MG63 (cell line): ENCODE measurements at regions not wholly inside any gene's neighbourhood (a gene's known extent, or its start where the extent isn't known, plus 50 kb on each side); places are given as distances from the start of the nearest gene placed in this dataset.

ENCODE experiments used
- DNase-seq: peaks from one replicate; pipeline ENCODE4 v3.0.0-alpha.2; 2020
- H3K27me3 ChIP-seq: fragments of 250-450 bp; sonication (Bioruptor Pico); 2 replicates; pipeline ENCODE4 v1.5.1; 2020; ENCODE audit warnings: mild to moderate bottlenecking, moderate library complexity
- H3K36me3 ChIP-seq: fragments of 250-450 bp; sonication (Bioruptor Pico); 2 replicates; pipeline ENCODE4 v1.5.1; 2020; ENCODE audit warnings: mild to moderate bottlenecking, moderate library complexity
- H3K4me3 ChIP-seq: fragments of 250-450 bp; sonication (Bioruptor Pico); 2 replicates; pipeline ENCODE4 v1.5.1; 2020; ENCODE audit warnings: mild to moderate bottlenecking, moderate library complexity
- H3K9me3 ChIP-seq: fragments of 250-450 bp; sonication (Bioruptor Pico); 2 replicates; pipeline ENCODE4 v1.5.1; 2020; ENCODE audit warnings: mild to moderate bottlenecking, moderate library complexity

GRCh38 chr22:49137206-49137840 is 690.4 kb downstream of the BRD1 start:
- H3K9me3 ChIP-seq, result no peaks in the 10 kb centered on the region
- no peak overlapping the region for H3K4me3 ChIP-seq
- DNase-seq, result no peak
- H3K36me3 ChIP-seq, result no peaks in the 10 kb centered on the region
- peaks cover 3% of the 10 kb centered on the region for H3K27me3 ChIP-seq

GRCh38 chr22:49136816-49137180 is 690.9 kb downstream of the BRD1 start:
- Histone ChIP-seq H3K4me3 (no peak overlapping the region), H3K9me3 (no peaks in the 10 kb centered on the region), H3K27me3 (peaks cover 8% of the 10 kb centered on the region), H3K36me3 (no peaks in the 10 kb centered on the region)
- DNase-seq, result no peak

- Histone ChIP-seq H3K9me3 (no peaks in the 10 kb centered on the region), H3K4me3 (no peak overlapping the region), H3K27me3 (peaks cover 13% of the 10 kb centered on the region), H3K36me3 (no peaks in the 10 kb centered on the region)
- DNase-seq, result no peak
These were observed 691.4 kb downstream of the BRD1 start for GRCh38 chr22:49136041-49136815.

GRCh38 chr22:49134076-49134475 is 693.6 kb downstream of the BRD1 start:
- Histone ChIP-seq H3K9me3 (no peaks in the 10 kb centered on the region), H3K27me3 (peaks cover 27% of the 10 kb centered on the region), H3K4me3 (no peak overlapping the region), H3K36me3 (no peaks in the 10 kb centered on the region)
- DNase-seq, result no peak

- Histone ChIP-seq H3K4me3 (no peak overlapping the region), H3K9me3 (no peaks in the 10 kb centered on the region), H3K27me3 (peaks cover 27% of the 10 kb centered on the region), H3K36me3 (no peaks in the 10 kb centered on the region)
- no peak for DNase-seq
These were observed 694.1 kb downstream of the BRD1 start for GRCh38 chr22:49133541-49133940.

GRCh38 chr22:49132009-49132408 is 695.7 kb downstream of the BRD1 start:
- no peaks in the 10 kb centered on the region for H3K36me3 ChIP-seq
- no peak for DNase-seq
- peaks cover 29% of the 10 kb centered on the region for H3K27me3 ChIP-seq
- no peak overlapping the region for H3K4me3 ChIP-seq
- no peaks in the 10 kb centered on the region for H3K9me3 ChIP-seq

- no peaks in the 10 kb centered on the region for H3K9me3 ChIP-seq
- DNase-seq, result no peak
- no peaks in the 10 kb centered on the region for H3K36me3 ChIP-seq
- no peak overlapping the region for H3K4me3 ChIP-seq
- H3K27me3 ChIP-seq, result peaks cover 27% of the 10 kb centered on the region
These were observed 697.9 kb downstream of the BRD1 start for GRCh38 chr22:49129736-49130135.

GRCh38 chr22:49128874-49129273 is 698.8 kb downstream of the BRD1 start:
- DNase-seq, result no peak
- Histone ChIP-seq H3K36me3 (no peaks in the 10 kb centered on the region), H3K27me3 (peaks cover 27% of the 10 kb centered on the region)

GRCh38 chr22:49124608-49125007 is 703.1 kb downstream of the BRD1 start:
- Histone ChIP-seq H3K9me3 (no peaks in the 10 kb centered on the region), H3K4me3 (no peak overlapping the region), H3K36me3 (no peaks in the 10 kb centered on the region), H3K27me3 (peaks cover 4% of the 10 kb centered on the region)
- no peak for DNase-seq

More at GRCh38 chr22:49128874-49129273, 698.8 kb downstream of the BRD1 start:
- H3K4me3 ChIP-seq, result no peak overlapping the region
- H3K9me3 ChIP-seq, result no peaks in the 10 kb centered on the region

GRCh38 chr22:49123621-49124192 is 704.0 kb downstream of the BRD1 start:
- DNase-seq, result no peak
- Histone ChIP-seq H3K27me3 (peaks cover 2% of the 10 kb centered on the region; the same call in 1 of the 2 replicates), H3K9me3 (no peaks in the 10 kb centered on the region), H3K4me3 (no peak overlapping the region), H3K36me3 (no peaks in the 10 kb centered on the region)

GRCh38 chr22:49119551-49119952 is 708.1 kb downstream of the BRD1 start:
- Histone ChIP-seq H3K27me3 (no peaks in the 10 kb centered on the region), H3K9me3 (no peaks in the 10 kb centered on the region), H3K4me3 (no peak overlapping the region), H3K36me3 (no peaks in the 10 kb centered on the region)
- DNase-seq, result peak; percentile 8

GRCh38 chr22:49118065-49118464 is 709.6 kb downstream of the BRD1 start:
- Histone ChIP-seq H3K36me3 (no peaks in the 10 kb centered on the region), H3K4me3 (no peak overlapping the region), H3K27me3 (no peaks in the 10 kb centered on the region), H3K9me3 (no peaks in the 10 kb centered on the region)
- DNase-seq, result no peak

GRCh38 chr22:49117486-49117885 is 710.2 kb downstream of the BRD1 start:
- H3K4me3 ChIP-seq, result no peak overlapping the region
- no peaks in the 10 kb centered on the region for H3K9me3 ChIP-seq
- no peaks in the 10 kb centered on the region for H3K27me3 ChIP-seq
- no peaks in the 10 kb centered on the region for H3K36me3 ChIP-seq
- DNase-seq, result no peak

GRCh38 chr22:49116486-49117120 is 711.1 kb downstream of the BRD1 start:
- H3K9me3 ChIP-seq, result no peaks in the 10 kb centered on the region
- no peak overlapping the region for H3K4me3 ChIP-seq
- no peak for DNase-seq
- H3K27me3 ChIP-seq, result no peaks in the 10 kb centered on the region; the same call in 1 of the 2 replicates
- no peaks in the 10 kb centered on the region for H3K36me3 ChIP-seq

- H3K27me3 ChIP-seq, result no peaks in the 10 kb centered on the region; the same call in 1 of the 2 replicates
- no peak for DNase-seq
- no peaks in the 10 kb centered on the region for H3K9me3 ChIP-seq
- H3K36me3 ChIP-seq, result no peaks in the 10 kb centered on the region
- H3K4me3 ChIP-seq, result no peak overlapping the region
These were observed 711.7 kb downstream of the BRD1 start for GRCh38 chr22:49116021-49116420.

- Histone ChIP-seq H3K36me3 (no peaks in the 10 kb centered on the region), H3K27me3 (no peaks in the 10 kb centered on the region; the same call in 1 of the 2 replicates), H3K9me3 (no peaks in the 10 kb centered on the region), H3K4me3 (no peak overlapping the region)
- no peak for DNase-seq
These were observed 712.5 kb downstream of the BRD1 start for GRCh38 chr22:49115197-49115596.

- H3K9me3 ChIP-seq, result no peaks in the 10 kb centered on the region
- H3K36me3 ChIP-seq, result no peaks in the 10 kb centered on the region
- H3K4me3 ChIP-seq, result no peak overlapping the region
- no peaks in the 10 kb centered on the region; the same call in 1 of the 2 replicates for H3K27me3 ChIP-seq
- DNase-seq, result no peak
These were observed 713.9 kb downstream of the BRD1 start for GRCh38 chr22:49113758-49114157.
